ENCODE measurements at regions not wholly inside any gene's neighbourhood (a gene's known extent, or its start where the extent isn't known, plus 50 kb on each side); places are given as distances from the start of the nearest gene placed in this dataset.

GRCh38 chr13:68028701-68029100 is 798.6 kb upstream of the PCDH9 start (continued):
- no peak for TF ChIP-seq ZNF585B (tag by site-specific recombination; IDR thresholded peaks at IDR 0.05)
- no peak for TF ChIP-seq ZNF221 (tag by site-specific recombination; IDR thresholded peaks at IDR 0.05; ENCODE audit: borderline replicate concordance)
- no peak for TF ChIP-seq OSR2 (tag by site-specific recombination; IDR thresholded peaks at IDR 0.05)
- TF ChIP-seq ZNF555 (tag by site-specific recombination; conservative IDR thresholded peaks at IDR 0.05) = no peak
- no peak for TF ChIP-seq ZNF692 (tag by site-specific recombination; IDR thresholded peaks at IDR 0.05)

- Histone ChIP-seq H3K4me3 (ENCODE audit: low read depth, low read length) (no peak overlapping the region), H3K9me3 (ENCODE audit: control insufficient read depth, insufficient read depth, low read depth, low read length) (no peaks in the 10 kb centered on the region), H3K36me3 (ENCODE audit: control insufficient read depth in 2 of 2, insufficient read depth in 1 of 2, low read length in 2 of 2) (no peaks in the 10 kb centered on the region), H3K4me1 (ENCODE audit: control insufficient read depth, insufficient read depth, low read length) (no peaks in the 10 kb centered on the region), H3K27ac (ENCODE audit: extremely low read depth, low read depth, low read length) (no peak overlapping the region)
- POLR2A ChIA-PET = no interaction called here
- CTCF ChIA-PET = no interaction called here
- TF ChIP-seq ZNF112 (tag by site-specific recombination; IDR thresholded peaks at IDR 0.05) = no peak
- TF ChIP-seq ZNF221 (tag by site-specific recombination; IDR thresholded peaks at IDR 0.05; ENCODE audit: borderline replicate concordance) = no peak
- TF ChIP-seq ZFP69B (tag by site-specific recombination; IDR thresholded peaks at IDR 0.05) = no peak
- TF ChIP-seq ZNF292 (tag by site-specific recombination; IDR thresholded peaks at IDR 0.05; ENCODE audit: borderline replicate concordance, low read depth) = no peak
- TF ChIP-seq ZNF548 (tag by site-specific recombination; IDR thresholded peaks at IDR 0.05) = no peak
- no peak for TF ChIP-seq ZNF558 (tag by site-specific recombination; IDR thresholded peaks at IDR 0.05)
- TF ChIP-seq SETDB1 (IDR thresholded peaks at IDR 0.05; ENCODE audit: insufficient read length, low read length) = no peak
These were observed 797.2 kb upstream of the PCDH9 start for GRCh38 chr13:68027306-68027705.

GRCh38 chr13:68026077-68026476 is 795.9 kb upstream of the PCDH9 start:
- no peaks in the 10 kb centered on the region for H3K36me3 ChIP-seq (ENCODE audit: control insufficient read depth in 2 of 2, insufficient read depth in 1 of 2, low read length in 2 of 2)
- H3K4me3 ChIP-seq (ENCODE audit: low read depth, low read length) = no peak overlapping the region
- H3K27ac ChIP-seq (ENCODE audit: extremely low read depth, low read depth, low read length) = no peak overlapping the region
- CTCF ChIA-PET = no interaction called here
- no peaks in the 10 kb centered on the region for H3K4me1 ChIP-seq (ENCODE audit: control insufficient read depth, insufficient read depth, low read length)
- POLR2A ChIA-PET = no interaction called here
- TF ChIP-seq ZNF623 (tag by site-specific recombination; IDR thresholded peaks at IDR 0.05) = no peak
- no peak for TF ChIP-seq PRDM2 (tag by site-specific recombination; IDR thresholded peaks at IDR 0.05; ENCODE audit: borderline replicate concordance)
- TF ChIP-seq ZNF830 (tag by site-specific recombination; IDR thresholded peaks at IDR 0.05; ENCODE audit: low read depth) = no peak
- TF ChIP-seq KLF1 (tag by site-specific recombination; IDR thresholded peaks at IDR 0.05) = no peak
- TF ChIP-seq IKZF3 (tag by site-specific recombination; IDR thresholded peaks at IDR 0.05) = no peak
- TF ChIP-seq ZNF548 (tag by site-specific recombination; IDR thresholded peaks at IDR 0.05) = no peak
- no peak for TF ChIP-seq SP2 (tag by site-specific recombination; IDR thresholded peaks at IDR 0.05)
- TF ChIP-seq ZFHX2 (tag by site-specific recombination; conservative IDR thresholded peaks at IDR 0.05) = no peak
- TF ChIP-seq ZEB2 (tag by site-specific recombination; IDR thresholded peaks at IDR 0.05) = no peak
- no peak for TF ChIP-seq ZNF148 (tag by site-specific recombination; IDR thresholded peaks at IDR 0.05; ENCODE audit: borderline replicate concordance)
- TF ChIP-seq GLIS2 (tag by site-specific recombination; IDR thresholded peaks at IDR 0.05) = no peak
- H3K9me3 ChIP-seq (ENCODE audit: control insufficient read depth, insufficient read depth, low read depth, low read length) = no peaks in the 10 kb centered on the region
